Fibroblast of lung (primary cell): ENCODE measurements at regions not wholly inside any gene's neighbourhood (a gene's known extent, or its start where the extent isn't known, plus 50 kb on each side); places are given as distances from the start of the nearest gene placed in this dataset.

Source experiments
- EZH2 ChIP-seq: IDR thresholded peaks from 2 replicates; pipeline ENCODE4 v1.5.1; 2012; ENCODE audit warnings: low read length, control low read depth, mild to moderate bottlenecking; ENCODE audit errors: missing control alignments
- TF ChIP-seq, protein P1 (sequence below), 2 donors: IDR thresholded peaks in 1 of 2; conservative IDR thresholded peaks in 1 of 2; 1 replicate in 1 of 2; 2 replicates in 1 of 2; pipeline ENCODE4 v1.5.1; 2011 to 2012; ENCODE audit warnings: low read length in 2 of 2, control low read depth in 1 of 2, inconsistent platforms in 1 of 2, low read depth in 1 of 2, mild to moderate bottlenecking in 1 of 2

DNA sequence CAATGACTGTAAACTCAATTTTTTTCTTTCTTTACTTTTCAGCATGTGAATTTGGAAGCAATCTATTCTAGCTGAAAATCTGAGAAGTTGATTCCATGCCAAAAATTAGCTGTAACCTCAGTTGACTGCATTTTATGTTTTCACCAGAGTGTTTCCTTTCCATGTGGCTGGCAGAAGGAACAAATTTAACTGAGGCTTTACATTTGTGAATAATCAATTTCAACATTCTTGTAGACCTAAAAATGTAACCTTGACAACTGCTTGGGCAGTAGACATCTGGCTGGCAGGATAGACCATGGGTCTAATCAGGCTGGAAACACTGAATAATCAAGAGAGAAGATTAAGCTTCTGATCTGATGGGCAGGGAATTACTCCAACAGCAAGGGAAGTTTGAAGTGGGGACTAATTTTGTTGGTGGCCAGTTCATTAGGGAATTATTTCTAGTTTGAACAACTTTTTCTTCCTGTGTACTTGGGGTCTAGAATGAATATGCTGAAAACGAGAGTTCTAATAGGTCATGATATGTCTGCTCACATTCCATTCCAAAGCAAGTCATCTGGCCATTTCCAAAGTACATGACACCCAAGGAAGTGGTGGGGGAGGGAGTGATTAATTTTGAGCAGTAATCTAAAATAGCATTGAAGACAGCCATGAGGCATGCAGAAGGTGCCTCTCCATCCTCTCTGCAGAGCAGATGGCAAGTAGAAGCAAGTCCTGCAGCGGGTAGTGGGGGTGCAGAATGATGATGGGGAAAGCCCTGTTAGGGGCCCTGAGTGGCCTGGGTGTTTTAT is 68.2 kb downstream of the ATP23 start:
- TF ChIP-seq, protein P1, sequence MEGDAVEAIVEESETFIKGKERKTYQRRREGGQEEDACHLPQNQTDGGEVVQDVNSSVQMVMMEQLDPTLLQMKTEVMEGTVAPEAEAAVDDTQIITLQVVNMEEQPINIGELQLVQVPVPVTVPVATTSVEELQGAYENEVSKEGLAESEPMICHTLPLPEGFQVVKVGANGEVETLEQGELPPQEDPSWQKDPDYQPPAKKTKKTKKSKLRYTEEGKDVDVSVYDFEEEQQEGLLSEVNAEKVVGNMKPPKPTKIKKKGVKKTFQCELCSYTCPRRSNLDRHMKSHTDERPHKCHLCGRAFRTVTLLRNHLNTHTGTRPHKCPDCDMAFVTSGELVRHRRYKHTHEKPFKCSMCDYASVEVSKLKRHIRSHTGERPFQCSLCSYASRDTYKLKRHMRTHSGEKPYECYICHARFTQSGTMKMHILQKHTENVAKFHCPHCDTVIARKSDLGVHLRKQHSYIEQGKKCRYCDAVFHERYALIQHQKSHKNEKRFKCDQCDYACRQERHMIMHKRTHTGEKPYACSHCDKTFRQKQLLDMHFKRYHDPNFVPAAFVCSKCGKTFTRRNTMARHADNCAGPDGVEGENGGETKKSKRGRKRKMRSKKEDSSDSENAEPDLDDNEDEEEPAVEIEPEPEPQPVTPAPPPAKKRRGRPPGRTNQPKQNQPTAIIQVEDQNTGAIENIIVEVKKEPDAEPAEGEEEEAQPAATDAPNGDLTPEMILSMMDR (conservative IDR thresholded peaks at IDR 0.05 in 1 of 2, IDR thresholded peaks at IDR 0.05 in 1 of 2; ENCODE audit: low read depth in 1 of 2, low read length in 2 of 2): no peak
- TF ChIP-seq EZH2: no peak
